Esophagus muscularis mucosa (tissue), 4 donors: ENCODE measurements at regions not wholly inside any gene's neighbourhood (a gene's known extent, or its start where the extent isn't known, plus 50 kb on each side); places are given as distances from the start of the nearest gene placed in this dataset.

ENCODE experiments used
- DNase-seq: peaks from one replicate; pipeline ENCODE4 v3.0.0-alpha.2; 2017; ENCODE audit errors: extremely low spot score
- H3K27ac ChIP-seq, 4 donors: fragments of 200-600 bp; sonication (generic); replicated peaks in 1 of 4; 1 replicate in 3 of 4; 2 replicates in 1 of 4; pipeline ENCODE4 v1.5.1; 2016 to 2019; ENCODE audit warnings: mild to moderate bottlenecking in 1 of 4
- H3K27me3 ChIP-seq, 4 donors: fragments of 200-600 bp; sonication (generic); one replicate each; pipeline versions ENCODE4 v1.5.1 to v1.6.0; 2016 to 2019
- H3K36me3 ChIP-seq, 4 donors: fragments of 200-600 bp; sonication (generic); one replicate each; pipeline ENCODE4 v1.5.1; 2016 to 2019
- H3K4me1 ChIP-seq, 4 donors: fragments of 200-600 bp; sonication (generic); one replicate each; pipeline ENCODE4 v1.5.1; 2016 to 2019
- H3K4me3 ChIP-seq, 4 donors: fragments of 200-600 bp; sonication (generic); 1 replicate in 2 of 4; 2 replicates in 2 of 4; pipeline ENCODE4 v1.5.1; 2016 to 2019; ENCODE audit warnings: mild to moderate bottlenecking in 4 of 4, moderate library complexity in 1 of 4
- H3K9me3 ChIP-seq, 4 donors: fragments of 200-600 bp; sonication (generic); 1 replicate in 3 of 4; 2 replicates in 1 of 4; pipeline ENCODE4 v1.5.1; 2016 to 2019
- CTCF ChIP-seq, 3 experiments: fragments of 200-600 bp in 2 of 3; fragments of 450-650 bp in 1 of 3; sonication (generic) in 2 of 3; IDR thresholded peaks; one replicate each; pipeline ENCODE4 v1.5.1; 2017 to 2019; ENCODE audit warnings: antibody characterized with exemption in 3 of 3, mild to moderate bottlenecking in 2 of 3, moderate library complexity in 1 of 3
- EP300 ChIP-seq: sonication (generic); formaldehyde crosslinking; IDR thresholded peaks from one replicate; pipeline ENCODE4 v1.6.1; 2017; ENCODE audit warnings: antibody characterized with exemption
- POLR2A ChIP-seq: fragments of 450-650 bp; IDR thresholded peaks from one replicate; pipeline ENCODE4 v1.6.1; 2017; ENCODE audit warnings: antibody characterized with exemption, moderate library complexity, mild to moderate bottlenecking, low read depth
- POLR2AphosphoS5 ChIP-seq, 2 donors: sonication (generic); formaldehyde crosslinking; IDR thresholded peaks; one replicate each; pipeline ENCODE4 v1.6.1; 2017; ENCODE audit warnings: antibody characterized with exemption in 2 of 2
- WGBS: methylation state at CpG from one replicate; pipeline ENCODE4 v1.1.5; 2018; 5-methylcytosine and 5-hydroxymethylcytosine counted together
- intact Hi-C: fragments of 100-400 bp; cut with DNase I; formaldehyde crosslinking; loops from one replicate; pipeline ENCODE4 v1.15.1; 2023

- Histone ChIP-seq H3K27me3 (peaks cover 0 to 15% (median 0%) of the 10 kb centered on the region in 4 donors), H3K4me1 (no peaks in the 10 kb centered on the region), H3K9me3 (peaks cover 0 to 8% (median 7%) of the 10 kb centered on the region in 4 donors), H3K4me3 (no peak overlapping the region), H3K27ac (no peak overlapping the region), H3K36me3 (no peaks in the 10 kb centered on the region)
- WGBS, result 80% methylated on average over 13 of the region's 13 CpGs
- TF ChIP-seq POLR2A, result no peak
- no peak for TF ChIP-seq EP300
- TF ChIP-seq CTCF (IDR thresholded peaks at IDR 0.05), result no peak
- TF ChIP-seq POLR2AphosphoS5 (IDR thresholded peaks at IDR 0.05), result no peak
- intact Hi-C loops, result no loop called here
- DNase-seq, result no peak
Measured at GRCh38 chr10:117424883-117425649, 49.8 kb upstream of the PDZD8 start.
